ENCODE measurements at regions not wholly inside any gene's neighbourhood (a gene's known extent, or its start where the extent isn't known, plus 50 kb on each side); places are given as distances from the start of the nearest gene placed in this dataset.

GRCh38 chr7:131107337-131108211 lies 220.1 kb upstream of the MKLN1 start:
- peaks cover 17% of the 10 kb centered on the region for H3K36me3 Mint-ChIP-seq (ENCODE audit: low read depth)
- peaks cover 58% of the 10 kb centered on the region for H3K4me1 Mint-ChIP-seq (ENCODE audit: low read depth)
- peak; percentile 81 for DNase-seq (ENCODE audit: low spot score)
- no peaks in the 10 kb centered on the region for H3K9me3 Mint-ChIP-seq
- peak overlapping the region; percentile 100 for H3K4me3 Mint-ChIP-seq
- H3K27me3 Mint-ChIP-seq (ENCODE audit: low read depth), result no peaks in the 10 kb centered on the region
- peak overlapping the region; percentile 100 for H3K27ac Mint-ChIP-seq

- peak overlapping the region; percentile 100 for H3K4me3 Mint-ChIP-seq
- DNase-seq (ENCODE audit: low spot score), result peak; percentile 44
- peaks cover 59% of the 10 kb centered on the region for H3K4me1 Mint-ChIP-seq (ENCODE audit: low read depth)
- H3K36me3 Mint-ChIP-seq (ENCODE audit: low read depth), result peaks cover 16% of the 10 kb centered on the region
- peaks cover 5% of the 10 kb centered on the region for H3K27me3 Mint-ChIP-seq (ENCODE audit: low read depth)
- no peaks in the 10 kb centered on the region for H3K9me3 Mint-ChIP-seq
- peak overlapping the region; percentile 100 for H3K27ac Mint-ChIP-seq
Measured at GRCh38 chr7:131108212-131108940, 219.3 kb upstream of the MKLN1 start.

- H3K27ac Mint-ChIP-seq, result peak overlapping the region; percentile 100
Measured at GRCh38 chr7:131109011-131109758, 218.5 kb upstream of the MKLN1 start.

GRCh38 chr7:131109759-131110296 lies 217.8 kb upstream of the MKLN1 start:
- peaks cover 48% of the 10 kb centered on the region for H3K4me1 Mint-ChIP-seq (ENCODE audit: low read depth)
- peak overlapping the region; percentile 100 for H3K4me3 Mint-ChIP-seq
- H3K27me3 Mint-ChIP-seq (ENCODE audit: low read depth), result peaks cover 10% of the 10 kb centered on the region
- no peaks in the 10 kb centered on the region for H3K9me3 Mint-ChIP-seq
- H3K36me3 Mint-ChIP-seq (ENCODE audit: low read depth), result peaks cover 9% of the 10 kb centered on the region
- H3K27ac Mint-ChIP-seq, result peak overlapping the region; percentile 100
- DNase-seq (ENCODE audit: low spot score), result peak; percentile 69

More at GRCh38 chr7:131109011-131109758, 218.5 kb upstream of the MKLN1 start:
- DNase-seq (ENCODE audit: low spot score), result no peak
- H3K4me3 Mint-ChIP-seq, result peak overlapping the region; percentile 100
- no peaks in the 10 kb centered on the region for H3K9me3 Mint-ChIP-seq
- H3K36me3 Mint-ChIP-seq (ENCODE audit: low read depth), result peaks cover 9% of the 10 kb centered on the region
- peaks cover 7% of the 10 kb centered on the region for H3K27me3 Mint-ChIP-seq (ENCODE audit: low read depth)
- peaks cover 53% of the 10 kb centered on the region for H3K4me1 Mint-ChIP-seq (ENCODE audit: low read depth)

GRCh38 chr7:131110297-131111080 lies 217.2 kb upstream of the MKLN1 start:
- Mint-ChIP-seq H3K27ac (peak overlapping the region; percentile 100), H3K4me3 (peak overlapping the region; percentile 100), H3K36me3 (ENCODE audit: low read depth) (peaks cover 6% of the 10 kb centered on the region), H3K9me3 (no peaks in the 10 kb centered on the region), H3K4me1 (ENCODE audit: low read depth) (peaks cover 45% of the 10 kb centered on the region), H3K27me3 (ENCODE audit: low read depth) (peaks cover 14% of the 10 kb centered on the region)
- DNase-seq (ENCODE audit: low spot score), result no peak

GRCh38 chr7:131111081-131111576 lies 216.5 kb upstream of the MKLN1 start:
- Mint-ChIP-seq H3K4me1 (ENCODE audit: low read depth) (peaks cover 45% of the 10 kb centered on the region), H3K27me3 (ENCODE audit: low read depth) (peaks cover 17% of the 10 kb centered on the region), H3K4me3 (peak overlapping the region; percentile 100), H3K27ac (peak overlapping the region; percentile 100), H3K36me3 (ENCODE audit: low read depth) (peaks cover 6% of the 10 kb centered on the region), H3K9me3 (no peaks in the 10 kb centered on the region)
- DNase-seq (ENCODE audit: low spot score), result peak; percentile 29

GRCh38 chr7:131111792-131112191 lies 215.9 kb upstream of the MKLN1 start:
- no peak for DNase-seq (ENCODE audit: low spot score)
- Mint-ChIP-seq H3K36me3 (ENCODE audit: low read depth) (peaks cover 1% of the 10 kb centered on the region), H3K27ac (no peak overlapping the region), H3K9me3 (no peaks in the 10 kb centered on the region), H3K4me1 (ENCODE audit: low read depth) (peaks cover 45% of the 10 kb centered on the region), H3K27me3 (ENCODE audit: low read depth) (peaks cover 17% of the 10 kb centered on the region), H3K4me3 (no peak overlapping the region)

GRCh38 chr7:131112431-131112830 lies 215.2 kb upstream of the MKLN1 start:
- Mint-ChIP-seq H3K9me3 (peaks cover 2% of the 10 kb centered on the region), H3K27ac (no peak overlapping the region), H3K27me3 (ENCODE audit: low read depth) (peaks cover 17% of the 10 kb centered on the region), H3K4me1 (ENCODE audit: low read depth) (peaks cover 45% of the 10 kb centered on the region), H3K36me3 (ENCODE audit: low read depth) (no peaks in the 10 kb centered on the region), H3K4me3 (no peak overlapping the region)
- DNase-seq (ENCODE audit: low spot score), result no peak

- Mint-ChIP-seq H3K27me3 (ENCODE audit: low read depth) (peaks cover 17% of the 10 kb centered on the region), H3K27ac (no peak overlapping the region), H3K4me1 (ENCODE audit: low read depth) (peaks cover 27% of the 10 kb centered on the region), H3K36me3 (ENCODE audit: low read depth) (peaks cover 6% of the 10 kb centered on the region), H3K9me3 (peaks cover 17% of the 10 kb centered on the region), H3K4me3 (no peak overlapping the region)
- no peak for DNase-seq (ENCODE audit: low spot score)
Measured at GRCh38 chr7:131115340-131115739, 212.3 kb upstream of the MKLN1 start.

GRCh38 chr7:131117439-131117838 lies 210.2 kb upstream of the MKLN1 start:
- H3K27ac Mint-ChIP-seq, result no peak overlapping the region
- H3K36me3 Mint-ChIP-seq (ENCODE audit: low read depth), result peaks cover 6% of the 10 kb centered on the region
- H3K9me3 Mint-ChIP-seq, result peaks cover 17% of the 10 kb centered on the region
- no peak overlapping the region for H3K4me3 Mint-ChIP-seq
- H3K4me1 Mint-ChIP-seq (ENCODE audit: low read depth), result peaks cover 11% of the 10 kb centered on the region
- no peak for DNase-seq (ENCODE audit: low spot score)
- H3K27me3 Mint-ChIP-seq (ENCODE audit: low read depth), result peaks cover 17% of the 10 kb centered on the region

GRCh38 chr7:131119381-131119780 lies 208.3 kb upstream of the MKLN1 start:
- peaks cover 6% of the 10 kb centered on the region for H3K36me3 Mint-ChIP-seq (ENCODE audit: low read depth)
- no peak overlapping the region for H3K4me3 Mint-ChIP-seq
- peaks cover 6% of the 10 kb centered on the region for H3K4me1 Mint-ChIP-seq (ENCODE audit: low read depth)
- H3K9me3 Mint-ChIP-seq, result peaks cover 17% of the 10 kb centered on the region
- no peak for DNase-seq (ENCODE audit: low spot score)
- peaks cover 8% of the 10 kb centered on the region for H3K27me3 Mint-ChIP-seq (ENCODE audit: low read depth)
- no peak overlapping the region for H3K27ac Mint-ChIP-seq

GRCh38 chr7:131122394-131122793 lies 205.3 kb upstream of the MKLN1 start:
- H3K4me1 Mint-ChIP-seq (ENCODE audit: low read depth), result peaks cover 2% of the 10 kb centered on the region
- H3K4me3 Mint-ChIP-seq, result no peak overlapping the region
- no peak for DNase-seq (ENCODE audit: low spot score)
- H3K9me3 Mint-ChIP-seq, result peaks cover 16% of the 10 kb centered on the region
- H3K27ac Mint-ChIP-seq, result no peak overlapping the region
- peaks cover 5% of the 10 kb centered on the region for H3K27me3 Mint-ChIP-seq (ENCODE audit: low read depth)
- H3K36me3 Mint-ChIP-seq (ENCODE audit: low read depth), result peaks cover 6% of the 10 kb centered on the region

Measured in T-helper 2 cell treated with Interferon-gamma antibody and Interleukin-4, amounts not matched to agents 5 μg/mL and 100 μg/mL, for 36 hours (primary cell).